Fibroblast of lung (primary cell): ENCODE measurements at regions not wholly inside any gene's neighbourhood (a gene's known extent, or its start where the extent isn't known, plus 50 kb on each side); places are given as distances from the start of the nearest gene placed in this dataset.
"Not testable (repeated sequence)": the region's sequence is repeated elsewhere in the genome, so short reads cannot be mapped to it uniquely, and the experiment has no call there.

Source experiments
- CTCF ChIP-seq, 2 donors: IDR thresholded peaks in 1 of 2; conservative IDR thresholded peaks in 1 of 2; 1 replicate in 1 of 2; 2 replicates in 1 of 2; pipeline ENCODE4 v1.5.1; 2011 to 2012; ENCODE audit warnings: low read length in 2 of 2, control low read depth in 1 of 2, inconsistent platforms in 1 of 2, low read depth in 1 of 2, mild to moderate bottlenecking in 1 of 2
- EZH2 ChIP-seq: IDR thresholded peaks from 2 replicates; pipeline ENCODE4 v1.5.1; 2012; ENCODE audit warnings: low read length, control low read depth, mild to moderate bottlenecking; ENCODE audit errors: missing control alignments

GRCh38 chr7:153245136-153245535 is 485.6 kb downstream of the ACTR3B start:
- not testable (repeated sequence) for TF ChIP-seq CTCF (conservative IDR thresholded peaks at IDR 0.05 in 1 of 2, IDR thresholded peaks at IDR 0.05 in 1 of 2; ENCODE audit: low read depth in 1 of 2, low read length in 2 of 2); EZH2
